Neutrophil (primary cell): ENCODE measurements at regions not wholly inside any gene's neighbourhood (a gene's known extent, or its start where the extent isn't known, plus 50 kb on each side); places are given as distances from the start of the nearest gene placed in this dataset.
"Not testable (repeated sequence)": the region's sequence is repeated elsewhere in the genome, so short reads cannot be mapped to it uniquely, and the experiment has no call there.

Experiments used
- H3K27ac ChIP-seq: fragments of 200-600 bp; sonication (generic); 2 replicates; pipeline ENCODE4 v1.5.1; 2016; ENCODE audit warnings: mild to moderate bottlenecking, moderate library complexity
- H3K27me3 ChIP-seq: fragments of 200-600 bp; sonication (generic); 2 replicates; pipeline ENCODE4 v1.6.0; 2016; ENCODE audit warnings: mild to moderate bottlenecking
- H3K36me3 ChIP-seq: fragments of 200-600 bp; sonication (generic); 2 replicates; pipeline ENCODE4 v1.5.1; 2017
- H3K4me1 ChIP-seq, 2 experiments: fragments of 200-600 bp in 1 of 2; sonication (generic) in 1 of 2; 1 replicate in 1 of 2; 2 replicates in 1 of 2; pipeline versions ENCODE4 v1.5.1 to v1.6.1; 2013 to 2016; ENCODE audit warnings: low read depth in 1 of 2, low read length in 1 of 2, mild to moderate bottlenecking in 1 of 2, moderate library complexity in 1 of 2; ENCODE audit not compliant: control insufficient read depth in 1 of 2, insufficient read depth in 1 of 2
- H3K4me3 ChIP-seq, 2 experiments: fragments of 200-600 bp in 1 of 2; sonication (generic) in 1 of 2; 1 replicate in 1 of 2; 2 replicates in 1 of 2; pipeline ENCODE4 v1.5.1; 2013 to 2016; ENCODE audit warnings: low read depth in 1 of 2, low read length in 1 of 2, mild to moderate bottlenecking in 1 of 2, moderate library complexity in 1 of 2
- H3K9me3 ChIP-seq: fragments of 200-600 bp; sonication (generic); 2 replicates; pipeline ENCODE4 v1.5.1; 2016
- CTCF ChIP-seq: fragments of 200-600 bp; sonication (generic); IDR thresholded peaks from 2 replicates; pipeline ENCODE4 v1.5.1; 2016; ENCODE audit warnings: antibody characterized with exemption

- H3K4me3 ChIP-seq = no peak overlapping the region
- H3K27me3 ChIP-seq = no peaks in the 10 kb centered on the region
- no peaks in the 10 kb centered on the region for H3K9me3 ChIP-seq
- H3K36me3 ChIP-seq = no peaks in the 10 kb centered on the region
- no peaks in the 10 kb centered on the region for H3K4me1 ChIP-seq
- TF ChIP-seq CTCF = no peak
- no peak overlapping the region for H3K27ac ChIP-seq
These were observed 1421.5 kb downstream of the BRD1 start for GRCh38 chr22:48406161-48406560.

GRCh38 chr22:48405741-48406140 lies 1421.9 kb downstream of the BRD1 start:
- TF ChIP-seq CTCF = no peak
- no peak overlapping the region for H3K27ac ChIP-seq
- no peaks in the 10 kb centered on the region for H3K36me3 ChIP-seq
- H3K4me1 ChIP-seq = no peaks in the 10 kb centered on the region
- H3K27me3 ChIP-seq = no peaks in the 10 kb centered on the region
- no peaks in the 10 kb centered on the region for H3K9me3 ChIP-seq
- H3K4me3 ChIP-seq = no peak overlapping the region

GRCh38 chr22:48404801-48405447 lies 1422.7 kb downstream of the BRD1 start:
- TF ChIP-seq CTCF = no peak
- Histone ChIP-seq H3K4me1 (no peaks in the 10 kb centered on the region), H3K9me3 (no peaks in the 10 kb centered on the region), H3K4me3 (no peak overlapping the region), H3K36me3 (no peaks in the 10 kb centered on the region), H3K27ac (no peak overlapping the region), H3K27me3 (no peaks in the 10 kb centered on the region)

- no peak overlapping the region for H3K27ac ChIP-seq
- no peak overlapping the region for H3K4me3 ChIP-seq
- H3K36me3 ChIP-seq = no peaks in the 10 kb centered on the region
- TF ChIP-seq CTCF = no peak
- no peaks in the 10 kb centered on the region for H3K4me1 ChIP-seq
- H3K9me3 ChIP-seq = no peaks in the 10 kb centered on the region
- H3K27me3 ChIP-seq = no peaks in the 10 kb centered on the region
These were observed 1423.9 kb downstream of the BRD1 start for GRCh38 chr22:48403521-48404403.

- H3K9me3 ChIP-seq = no peaks in the 10 kb centered on the region
- H3K4me1 ChIP-seq = no peaks in the 10 kb centered on the region
- H3K36me3 ChIP-seq = no peaks in the 10 kb centered on the region
- no peaks in the 10 kb centered on the region for H3K27me3 ChIP-seq
- H3K4me3 ChIP-seq = no peak overlapping the region
- TF ChIP-seq CTCF = no peak
- H3K27ac ChIP-seq = no peak overlapping the region
These were observed 1425.1 kb downstream of the BRD1 start for GRCh38 chr22:48402591-48403031.

- not testable (repeated sequence) for H3K36me3 ChIP-seq, H3K9me3 ChIP-seq, H3K27me3 ChIP-seq, H3K27ac ChIP-seq, H3K4me1 ChIP-seq, H3K4me3 ChIP-seq
These were observed 1426.2 kb downstream of the BRD1 start for GRCh38 chr22:48401523-48401922.
